ENCODE measurements at regions not wholly inside any gene's neighbourhood (a gene's known extent, or its start where the extent isn't known, plus 50 kb on each side); places are given as distances from the start of the nearest gene placed in this dataset.

- Histone ChIP-seq H2AFZ (ENCODE audit: low read depth, low read length, poor library complexity, severe bottlenecking) (no peak overlapping the region), H3K4me2 (ENCODE audit: low read length) (no peak overlapping the region)
These were observed 359.5 kb upstream of the ANKRD30A start for GRCh38 chr10:36765782-36766414.

GRCh38 chr10:36764823-36765222, 360.6 kb upstream of the ANKRD30A start:
- H2AFZ ChIP-seq (ENCODE audit: low read depth, low read length, poor library complexity, severe bottlenecking) = no peak overlapping the region
- ChIA-PET CTCF (no interaction called here), RAD21 (ENCODE audit: low non-redundant PET in 1 of 2, low total read pairs in 2 of 2, uncharacterized antibody in 2 of 2, unreplicated experiment in 2 of 2) (no interaction called here), POLR2A (no interaction called here)
- H3K4me2 ChIP-seq (ENCODE audit: low read length) = no peak overlapping the region
- H3K27me3 ChIP-seq (ENCODE audit: insufficient read depth, low read length) = no peaks in the 10 kb centered on the region
- no peaks in the 10 kb centered on the region for H4K20me1 ChIP-seq (ENCODE audit: insufficient read depth)
- peaks cover 9 to 10% of the 10 kb centered on the region in 2 experiments; a peak in 2 of 4 replicates for H3K9me3 ChIP-seq (ENCODE audit: control insufficient read depth in 1 of 2, insufficient read depth in 1 of 2, low read depth in 1 of 2, low read length in 2 of 2)
- no peak overlapping the region for H3K27ac ChIP-seq (ENCODE audit: low read depth, low read length)
- intact Hi-C loops (cut with micrococcal nuclease) = no loop called here
- no peaks in the 10 kb centered on the region for H3K9me2 ChIP-seq (ENCODE audit: insufficient read depth)
- TF ChIP-seq, protein P1, sequence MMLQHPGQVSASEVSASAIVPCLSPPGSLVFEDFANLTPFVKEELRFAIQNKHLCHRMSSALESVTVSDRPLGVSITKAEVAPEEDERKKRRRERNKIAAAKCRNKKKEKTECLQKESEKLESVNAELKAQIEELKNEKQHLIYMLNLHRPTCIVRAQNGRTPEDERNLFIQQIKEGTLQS (IDR thresholded peaks at IDR 0.05) = no peak
- TF ChIP-seq JUND (IDR thresholded peaks at IDR 0.05) = no peak
- TF ChIP-seq CEBPB (IDR thresholded peaks at IDR 0.05; ENCODE audit: low read depth) = no peak
- no peak for TF ChIP-seq SIN3A (IDR thresholded peaks at IDR 0.05; ENCODE audit: low read depth)
- no peak for TF ChIP-seq EGR1 (IDR thresholded peaks at IDR 0.05; ENCODE audit: low read depth)
- no peak for TF ChIP-seq SRF (IDR thresholded peaks at IDR 0.05; ENCODE audit: low read depth)
- TF ChIP-seq CTCF (IDR thresholded peaks at IDR 0.05 in 2 of 3, conservative IDR thresholded peaks at IDR 0.05 in 1 of 3; ENCODE audit: borderline replicate concordance in 1 of 3, insufficient read depth in 1 of 3, low read depth in 2 of 3, low read length in 2 of 3) = no peak
- TF ChIP-seq FOSL1 (IDR thresholded peaks at IDR 0.05; ENCODE audit: low read depth) = no peak
- TF ChIP-seq, protein P2, sequence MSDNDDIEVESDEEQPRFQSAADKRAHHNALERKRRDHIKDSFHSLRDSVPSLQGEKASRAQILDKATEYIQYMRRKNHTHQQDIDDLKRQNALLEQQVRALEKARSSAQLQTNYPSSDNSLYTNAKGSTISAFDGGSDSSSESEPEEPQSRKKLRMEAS (IDR thresholded peaks at IDR 0.05) = no peak
- no peak for TF ChIP-seq ZBTB33 (IDR thresholded peaks at IDR 0.05; ENCODE audit: extremely low read depth, insufficient replicate concordance, low read length)
- no peaks in the 10 kb centered on the region for H3K79me2 ChIP-seq (ENCODE audit: insufficient read depth, low read length)
- H3K9ac ChIP-seq (ENCODE audit: low read length) = no peak overlapping the region
- no peaks in the 10 kb centered on the region for H3K4me1 ChIP-seq (ENCODE audit: control insufficient read depth in 1 of 2, insufficient read depth in 2 of 2, low read length in 2 of 2)
- H3K4me3 ChIP-seq (replicated peaks in 1 of 2; ENCODE audit: low read depth in 1 of 2, low read length in 2 of 2) = no peak overlapping the region
- ATAC-seq = no peak
- H3K36me3 ChIP-seq (ENCODE audit: control insufficient read depth in 1 of 2, insufficient read depth in 2 of 2, low read length in 2 of 2) = no peaks in the 10 kb centered on the region
- BruUV-seq (replicated peaks) = no TSS peak
- DNase-seq (ENCODE audit: low read depth, low spot score) = no peak

More at GRCh38 chr10:36765782-36766414, 359.5 kb upstream of the ANKRD30A start:
- RAD21 ChIA-PET (ENCODE audit: low non-redundant PET in 1 of 2, low total read pairs in 2 of 2, uncharacterized antibody in 2 of 2, unreplicated experiment in 2 of 2) = no interaction called here
- H3K9me2 ChIP-seq (ENCODE audit: insufficient read depth) = no peaks in the 10 kb centered on the region
- H3K4me3 ChIP-seq (replicated peaks in 1 of 2; ENCODE audit: low read depth in 1 of 2, low read length in 2 of 2) = no peak overlapping the region
- POLR2A ChIA-PET = no interaction called here
- peaks cover 9 to 10% of the 10 kb centered on the region in 2 experiments; a peak in 2 of 4 replicates for H3K9me3 ChIP-seq (ENCODE audit: control insufficient read depth in 1 of 2, insufficient read depth in 1 of 2, low read depth in 1 of 2, low read length in 2 of 2)
- no peaks in the 10 kb centered on the region for H4K20me1 ChIP-seq (ENCODE audit: insufficient read depth)
- H3K79me2 ChIP-seq (ENCODE audit: insufficient read depth, low read length) = no peaks in the 10 kb centered on the region
- H3K27ac ChIP-seq (ENCODE audit: low read depth, low read length) = no peak overlapping the region
- H3K9ac ChIP-seq (ENCODE audit: low read length) = no peak overlapping the region
- DNase-seq (ENCODE audit: low read depth, low spot score) = no peak
- CTCF ChIA-PET = no interaction called here
- H3K4me1 ChIP-seq (ENCODE audit: control insufficient read depth in 1 of 2, insufficient read depth in 2 of 2, low read length in 2 of 2) = no peaks in the 10 kb centered on the region
- no peaks in the 10 kb centered on the region for H3K36me3 ChIP-seq (ENCODE audit: control insufficient read depth in 1 of 2, insufficient read depth in 2 of 2, low read length in 2 of 2)
- intact Hi-C loops (cut with micrococcal nuclease) = no loop called here
- BruUV-seq (replicated peaks) = no TSS peak
- H3K27me3 ChIP-seq (ENCODE audit: insufficient read depth, low read length) = no peaks in the 10 kb centered on the region
- no peak for ATAC-seq
- no peak for TF ChIP-seq SRF (IDR thresholded peaks at IDR 0.05; ENCODE audit: low read depth)
